Liver (tissue), 8 donors: ENCODE measurements at regions not wholly inside any gene's neighbourhood (a gene's known extent, or its start where the extent isn't known, plus 50 kb on each side); places are given as distances from the start of the nearest gene placed in this dataset.

ENCODE experiments used
- DNase-seq: peaks from one replicate; pipeline ENCODE4 v3.0.0-alpha.2; 2017; ENCODE audit warnings: low spot score
- H3K27ac ChIP-seq, 2 donors: one replicate each; pipeline ENCODE4 v1.7.0; 2013; ENCODE audit warnings: inconsistent platforms in 2 of 2, low read length in 2 of 2, control low read depth in 1 of 2, low read depth in 1 of 2, mild to moderate bottlenecking in 1 of 2
- H3K27me3 ChIP-seq, 4 donors: one replicate each; pipeline versions ENCODE4 v1.6.1 to v1.7.0; 2013; ENCODE audit warnings: low read length in 3 of 4, inconsistent platforms in 1 of 4, mild to moderate bottlenecking in 1 of 4, moderate library complexity in 1 of 4; ENCODE audit not compliant: control insufficient read depth in 4 of 4, insufficient read depth in 4 of 4
- H3K36me3 ChIP-seq, 4 donors: one replicate each; pipeline versions ENCODE4 v1.6.1 to v1.7.0; 2013; ENCODE audit warnings: low read length in 3 of 4, mild to moderate bottlenecking in 3 of 4, low read depth in 1 of 4, moderate library complexity in 1 of 4; ENCODE audit not compliant: control insufficient read depth in 4 of 4, insufficient read depth in 3 of 4
- H3K4me1 ChIP-seq, 4 donors: one replicate each; pipeline versions ENCODE4 v1.6.1 to v1.7.0; 2013; ENCODE audit warnings: low read length in 3 of 4, mild to moderate bottlenecking in 3 of 4, moderate library complexity in 1 of 4; ENCODE audit not compliant: control insufficient read depth in 4 of 4, insufficient read depth in 4 of 4
- H3K4me3 ChIP-seq, 3 donors: one replicate each; pipeline versions ENCODE4 v1.6.1 to v1.7.0; 2013; ENCODE audit warnings: low read length in 3 of 3, control low read depth in 1 of 3, low read depth in 1 of 3, mild to moderate bottlenecking in 1 of 3
- H3K9ac ChIP-seq, 2 donors: one replicate each; pipeline ENCODE4 v1.7.0; 2013; ENCODE audit warnings: low read length in 2 of 2, mild to moderate bottlenecking in 2 of 2, moderate library complexity in 2 of 2, control low read depth in 1 of 2, low read depth in 1 of 2
- H3K9me3 ChIP-seq, 4 donors: one replicate each; pipeline versions ENCODE4 v1.6.1 to v1.7.0; 2013; ENCODE audit warnings: low read length in 3 of 4; ENCODE audit not compliant: control insufficient read depth in 4 of 4
- ATF3 ChIP-seq: IDR thresholded peaks from 2 replicates; pipeline ENCODE4 v1.6.1; 2016; ENCODE audit warnings: antibody characterized with exemption
- CTCF ChIP-seq: fragments of 150-350 bp; IDR thresholded peaks from 2 replicates; pipeline ENCODE4 v1.5.1; 2017; ENCODE audit warnings: improper control_type of control experiment, low read depth, low read length; ENCODE audit not compliant: missing input control
- EGR1 ChIP-seq, 2 donors: IDR thresholded peaks; 2 replicates each; pipeline ENCODE4 v1.6.1; 2016 to 2018; ENCODE audit warnings: antibody characterized with exemption in 2 of 2, low read depth in 2 of 2
- FOXA1 ChIP-seq: IDR thresholded peaks from 2 replicates; pipeline ENCODE4 v1.6.1; 2016; ENCODE audit warnings: antibody characterized with exemption
- FOXA2 ChIP-seq: IDR thresholded peaks from 2 replicates; pipeline ENCODE4 v1.6.1; 2016; ENCODE audit warnings: antibody characterized with exemption
- GABPA ChIP-seq, 2 donors: IDR thresholded peaks in 1 of 2; conservative IDR thresholded peaks in 1 of 2; 2 replicates each; pipeline ENCODE4 v1.6.1; 2016; ENCODE audit warnings: antibody characterized with exemption in 2 of 2, mild to moderate bottlenecking in 1 of 2, moderate library complexity in 1 of 2
- HNF4A ChIP-seq, 2 donors: conservative IDR thresholded peaks; 2 replicates each; pipeline ENCODE4 v1.6.1; 2016; ENCODE audit warnings: antibody characterized with exemption in 2 of 2, mild to moderate bottlenecking in 2 of 2
- HNF4G ChIP-seq: IDR thresholded peaks from 2 replicates; pipeline ENCODE4 v1.6.1; 2016; ENCODE audit warnings: antibody characterized with exemption
- JUND ChIP-seq, 2 donors: IDR thresholded peaks; 2 replicates each; pipeline ENCODE4 v1.6.1; 2016; ENCODE audit warnings: antibody characterized with exemption in 2 of 2
- MAX ChIP-seq: IDR thresholded peaks from 2 replicates; pipeline ENCODE4 v1.6.1; 2016; ENCODE audit warnings: antibody characterized with exemption
- NR2F2 ChIP-seq: IDR thresholded peaks from 2 replicates; pipeline ENCODE4 v1.6.1; 2016; ENCODE audit warnings: antibody characterized with exemption
- RAD21 ChIP-seq, 2 donors: IDR thresholded peaks; 2 replicates each; pipeline ENCODE4 v1.6.1; 2016; ENCODE audit warnings: antibody characterized with exemption in 2 of 2, mild to moderate bottlenecking in 2 of 2
- REST ChIP-seq: IDR thresholded peaks from 2 replicates; pipeline ENCODE4 v1.6.1; 2016; ENCODE audit warnings: antibody characterized with exemption, mild to moderate bottlenecking
- SP1 ChIP-seq: IDR thresholded peaks from 2 replicates; pipeline ENCODE4 v1.6.1; 2018; ENCODE audit warnings: antibody characterized with exemption, mild to moderate bottlenecking
- TAF1 ChIP-seq: conservative IDR thresholded peaks from 2 replicates; pipeline ENCODE4 v1.6.1; 2016; ENCODE audit warnings: antibody characterized with exemption, mild to moderate bottlenecking
- YY1 ChIP-seq: IDR thresholded peaks from 2 replicates; pipeline ENCODE4 v1.6.1; 2016; ENCODE audit warnings: antibody characterized with exemption, mild to moderate bottlenecking
- WGBS: extraction: QIAGEN DNeasy Blood & Tissue Kit; methylation state at CpG from one replicate; pipeline ENCODE4 v1.1.7; 2013; 5-methylcytosine and 5-hydroxymethylcytosine counted together
- donor health status: healthy.
- donor health status: healthy.
- donor health status: healthy.
- donor health status: healthy.
- donor health status: healthy.

GRCh38 chr5:145056800-145057199 lies 778.3 kb downstream of the PRELID2 start:
- no peak overlapping the region for H3K4me3 ChIP-seq
- H3K9ac ChIP-seq = no peak overlapping the region
- H3K27ac ChIP-seq = no peak overlapping the region
- DNase-seq = no peak
- H3K9me3 ChIP-seq = no peaks in the 10 kb centered on the region
- no peak for TF ChIP-seq ATF3
- no peak for TF ChIP-seq FOXA1
- no peak for TF ChIP-seq RAD21 (IDR thresholded peaks at IDR 0.05)
- no peaks in the 10 kb centered on the region for H3K4me1 ChIP-seq
- peaks cover 0 to 2% (median 0%) of the 10 kb centered on the region in 4 donors for H3K27me3 ChIP-seq
- no peaks in the 10 kb centered on the region for H3K36me3 ChIP-seq
- WGBS = 68% methylated on average over 5 of the region's 5 CpGs

- no peak for DNase-seq
- Histone ChIP-seq H3K9ac (no peak overlapping the region), H3K36me3 (no peaks in the 10 kb centered on the region), H3K4me1 (no peaks in the 10 kb centered on the region), H3K27me3 (no peaks in the 10 kb centered on the region), H3K4me3 (no peak overlapping the region), H3K27ac (no peak overlapping the region), H3K9me3 (no peaks in the 10 kb centered on the region)
- no peak for TF ChIP-seq TAF1
- no peak for TF ChIP-seq FOXA2
- TF ChIP-seq SP1 = no peak
- TF ChIP-seq EGR1 (IDR thresholded peaks at IDR 0.05; ENCODE audit: low read depth in 2 of 2) = no peak
- TF ChIP-seq MAX = no peak
- TF ChIP-seq HNF4A (conservative IDR thresholded peaks at IDR 0.05) = no peak
- no peak for TF ChIP-seq RAD21 (IDR thresholded peaks at IDR 0.05)
- no peak for TF ChIP-seq NR2F2
- TF ChIP-seq GABPA (IDR thresholded peaks at IDR 0.05 in 1 of 2, conservative IDR thresholded peaks at IDR 0.05 in 1 of 2) = no peak
- TF ChIP-seq HNF4G = no peak
- TF ChIP-seq JUND (IDR thresholded peaks at IDR 0.05) = no peak
- no peak for TF ChIP-seq YY1
- TF ChIP-seq CTCF = no peak
- TF ChIP-seq FOXA1 = no peak
- TF ChIP-seq ATF3 = no peak
- no peak for TF ChIP-seq REST
- 80% methylated on average over 1 of the region's 1 CpG for WGBS
Measured at GRCh38 chr5:145050181-145050580, 785.0 kb downstream of the PRELID2 start.
